ENCODE measurements at regions not wholly inside any gene's neighbourhood (a gene's known extent, or its start where the extent isn't known, plus 50 kb on each side); places are given as distances from the start of the nearest gene placed in this dataset.

DNA sequence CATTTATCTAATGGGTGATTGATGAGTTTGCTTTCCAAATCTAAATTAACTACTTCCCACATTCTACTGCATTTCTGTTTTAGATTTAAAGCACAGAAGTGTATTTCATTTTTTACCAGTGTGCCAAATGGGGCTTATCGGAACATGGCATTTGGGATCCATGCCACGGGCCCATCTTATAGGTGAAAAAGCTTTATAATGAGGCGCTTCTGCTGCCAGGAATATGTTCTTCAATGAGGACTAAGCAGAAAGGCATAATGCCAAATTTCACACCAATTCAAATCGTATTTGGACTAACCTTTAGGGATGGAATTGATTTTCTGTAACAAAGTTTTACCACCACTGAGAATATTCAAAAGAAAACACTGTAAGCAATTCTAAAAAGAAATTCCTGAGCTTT, 803.5 kb upstream of the FLRT2 start:
- no peak for TF ChIP-seq CTCF (conservative IDR thresholded peaks at IDR 0.05; ENCODE audit: low read length)
- no peak for TF ChIP-seq EZH2phosphoT487 (IDR thresholded peaks at IDR 0.05; ENCODE audit: borderline replicate concordance, low read depth, low read length)

GRCh38 chr14:84749191-84749955, 780.6 kb upstream of the FLRT2 start:
- H3K9me3 ChIP-seq (ENCODE audit: low read length): no peaks in the 10 kb centered on the region
- H3K36me3 ChIP-seq (ENCODE audit: insufficient read depth, low read length): no peaks in the 10 kb centered on the region
- POLR2A ChIA-PET: interaction anchor here (0.9 kb wide), 1 partner anchor 79 kb away, joined by 3 read pairs; no protein-coding TSS in a partner anchor
- H3K79me2 ChIP-seq (ENCODE audit: insufficient read depth, low read depth, low read length): no peaks in the 10 kb centered on the region
- no peaks in the 10 kb centered on the region for H3K4me1 ChIP-seq (ENCODE audit: insufficient read depth, low read length, poor library complexity, severe bottlenecking)
- no peak overlapping the region for H3K4me2 ChIP-seq (ENCODE audit: low read length)
- DNase-seq (ENCODE audit: low spot score): no peak
- CTCF ChIA-PET (ENCODE audit: unreplicated experiment): no interaction called here
- H4K20me1 ChIP-seq (ENCODE audit: insufficient read depth, low read length): no peaks in the 10 kb centered on the region
- intact Hi-C loops (cut with micrococcal nuclease; ENCODE audit: unreplicated experiment): no loop called here
- no peak overlapping the region for H3K27ac ChIP-seq (ENCODE audit: low read depth, low read length, poor library complexity, severe bottlenecking)
- no peak for TF ChIP-seq CTCF (conservative IDR thresholded peaks at IDR 0.05; ENCODE audit: low read length)
- no peak for TF ChIP-seq EZH2phosphoT487 (IDR thresholded peaks at IDR 0.05; ENCODE audit: borderline replicate concordance, low read depth, low read length)
- H3K9me2 ChIP-seq (ENCODE audit: insufficient read depth, low read length): no peaks in the 10 kb centered on the region
- no TSS peak for BruUV-seq (replicated peaks)
- no peak overlapping the region for H2AFZ ChIP-seq (ENCODE audit: low read length)
- H3K4me3 ChIP-seq (ENCODE audit: low read depth, low read length, poor library complexity, severe bottlenecking): no peak overlapping the region

More for the DNA sequence above, 803.5 kb upstream of the FLRT2 start:
- H3K27ac ChIP-seq (ENCODE audit: low read depth, low read length, poor library complexity, severe bottlenecking): no peak overlapping the region
- H2AFZ ChIP-seq (ENCODE audit: low read length): no peak overlapping the region
- H3K79me2 ChIP-seq (ENCODE audit: insufficient read depth, low read depth, low read length): no peaks in the 10 kb centered on the region
- H3K4me3 ChIP-seq (ENCODE audit: low read depth, low read length, poor library complexity, severe bottlenecking): no peak overlapping the region
- BruUV-seq (replicated peaks): no TSS peak
- H3K4me1 ChIP-seq (ENCODE audit: insufficient read depth, low read length, poor library complexity, severe bottlenecking): no peaks in the 10 kb centered on the region
- ChIA-PET CTCF (ENCODE audit: unreplicated experiment) (no interaction called here), POLR2A (no interaction called here)
- no peaks in the 10 kb centered on the region for H3K9me3 ChIP-seq (ENCODE audit: low read length)
- H3K4me2 ChIP-seq (ENCODE audit: low read length): no peak overlapping the region
- no peaks in the 10 kb centered on the region for H4K20me1 ChIP-seq (ENCODE audit: insufficient read depth, low read length)
- H3K36me3 ChIP-seq (ENCODE audit: insufficient read depth, low read length): no peaks in the 10 kb centered on the region
- DNase-seq (ENCODE audit: low spot score): no peak
- no peaks in the 10 kb centered on the region for H3K9me2 ChIP-seq (ENCODE audit: insufficient read depth, low read length)
- intact Hi-C loops (cut with micrococcal nuclease; ENCODE audit: unreplicated experiment): no loop called here

- BruUV-seq (replicated peaks): no TSS peak
- CTCF ChIA-PET (ENCODE audit: unreplicated experiment): no interaction called here
- Histone ChIP-seq H3K36me3 (ENCODE audit: insufficient read depth, low read length) (no peaks in the 10 kb centered on the region), H3K4me3 (ENCODE audit: low read depth, low read length, poor library complexity, severe bottlenecking) (no peak overlapping the region), H4K20me1 (ENCODE audit: insufficient read depth, low read length) (no peaks in the 10 kb centered on the region), H3K4me2 (ENCODE audit: low read length) (no peak overlapping the region), H3K27ac (ENCODE audit: low read depth, low read length, poor library complexity, severe bottlenecking) (no peak overlapping the region), H2AFZ (ENCODE audit: low read length) (no peak overlapping the region), H3K9me2 (ENCODE audit: insufficient read depth, low read length) (no peaks in the 10 kb centered on the region), H3K9me3 (ENCODE audit: low read length) (no peaks in the 10 kb centered on the region), H3K79me2 (ENCODE audit: insufficient read depth, low read depth, low read length) (no peaks in the 10 kb centered on the region), H3K4me1 (ENCODE audit: insufficient read depth, low read length, poor library complexity, severe bottlenecking) (no peaks in the 10 kb centered on the region)
- intact Hi-C loops (cut with micrococcal nuclease; ENCODE audit: unreplicated experiment): no loop called here
- no peak for DNase-seq (ENCODE audit: low spot score)
- POLR2A ChIA-PET: no interaction called here
- TF ChIP-seq CTCF (conservative IDR thresholded peaks at IDR 0.05; ENCODE audit: low read length) (no peak), EZH2phosphoT487 (IDR thresholded peaks at IDR 0.05; ENCODE audit: borderline replicate concordance, low read depth, low read length) (no peak)
Observed at GRCh38 chr14:84750284-84750683, 779.7 kb upstream of the FLRT2 start.

Measured in OCI-LY7 (cell line).